Spinal cord (tissue), 9 donors: ENCODE measurements at regions not wholly inside any gene's neighbourhood (a gene's known extent, or its start where the extent isn't known, plus 50 kb on each side); places are given as distances from the start of the nearest gene placed in this dataset.
A peak's percentile ranks its signal among the peaks of the same experiment; 100 is the strongest.

Experiments used
- DNase-seq, 6 donors: peaks; one replicate each; pipeline versions ENCODE4 v3.0.0 to v3.0.0-alpha.2; 2013 to 2015; ENCODE audit warnings: low spot score in 6 of 6, low read depth in 4 of 6
- H3K27ac ChIP-seq: one replicate; pipeline ENCODE4 v1.5.1; 2013; ENCODE audit warnings: low read depth, low read length, control low read depth
- H3K27me3 ChIP-seq: one replicate; pipeline ENCODE4 v1.6.1; 2013; ENCODE audit warnings: low read length; ENCODE audit not compliant: control insufficient read depth, insufficient read depth
- H3K36me3 ChIP-seq: one replicate; pipeline ENCODE4 v1.6.1; 2013; ENCODE audit warnings: low read length; ENCODE audit not compliant: control insufficient read depth, insufficient read depth
- H3K4me1 ChIP-seq: one replicate; pipeline ENCODE4 v1.6.1; 2013; ENCODE audit warnings: low read length; ENCODE audit not compliant: control insufficient read depth, insufficient read depth
- H3K4me3 ChIP-seq: one replicate; pipeline ENCODE4 v1.5.1; 2013; ENCODE audit warnings: low read depth, low read length, control low read depth
- H3K9me3 ChIP-seq: one replicate; pipeline ENCODE4 v1.6.1; 2013; ENCODE audit warnings: low read length; ENCODE audit not compliant: control insufficient read depth, insufficient read depth
- WGBS: methylation state at CpG from one replicate; pipeline ENCODE4 v1.1.5; 2013; ENCODE audit warnings: missing lambda C conversion rate; ENCODE audit not compliant: insufficient coverage; 5-methylcytosine and 5-hydroxymethylcytosine counted together
- donor health status: healthy.

- no peak overlapping the region for H3K4me3 ChIP-seq
- no peaks in the 10 kb centered on the region for H3K27me3 ChIP-seq
- 78% methylated on average over 1 of the region's 8 CpGs for WGBS
- DNase-seq: no peak
- peaks cover 5% of the 10 kb centered on the region for H3K4me1 ChIP-seq
- H3K9me3 ChIP-seq: no peaks in the 10 kb centered on the region
- H3K27ac ChIP-seq: no peak overlapping the region
- H3K36me3 ChIP-seq: peaks cover 16% of the 10 kb centered on the region
Observed at GRCh38 chr17:63365366-63366240, 80.5 kb downstream of the CYB561 start.

DNA sequence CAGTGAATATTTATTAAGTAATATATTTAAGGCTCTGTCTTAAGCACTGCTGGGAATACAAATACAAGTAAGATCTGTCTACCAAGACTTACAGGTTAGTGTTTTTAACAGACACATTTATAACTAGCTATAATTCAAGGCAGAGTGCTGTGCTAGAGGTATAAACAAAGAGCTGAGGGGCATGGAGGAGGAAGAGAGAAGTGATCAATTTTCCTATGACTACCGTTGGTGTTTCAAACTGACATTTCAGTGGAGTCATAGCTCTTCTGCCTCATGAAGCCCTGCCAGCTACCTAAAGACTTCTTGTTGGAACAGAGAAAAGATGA lies 79.9 kb downstream of the CYB561 start:
- Histone ChIP-seq H3K36me3 (peaks cover 14% of the 10 kb centered on the region), H3K4me1 (peaks cover 5% of the 10 kb centered on the region), H3K4me3 (no peak overlapping the region), H3K27ac (no peak overlapping the region), H3K9me3 (no peaks in the 10 kb centered on the region), H3K27me3 (no peaks in the 10 kb centered on the region)
- no CpG with 5 or more reads among the region's 1 CpG for WGBS
- peak in 1 of 6 donors; percentile 67 for DNase-seq

DNA sequence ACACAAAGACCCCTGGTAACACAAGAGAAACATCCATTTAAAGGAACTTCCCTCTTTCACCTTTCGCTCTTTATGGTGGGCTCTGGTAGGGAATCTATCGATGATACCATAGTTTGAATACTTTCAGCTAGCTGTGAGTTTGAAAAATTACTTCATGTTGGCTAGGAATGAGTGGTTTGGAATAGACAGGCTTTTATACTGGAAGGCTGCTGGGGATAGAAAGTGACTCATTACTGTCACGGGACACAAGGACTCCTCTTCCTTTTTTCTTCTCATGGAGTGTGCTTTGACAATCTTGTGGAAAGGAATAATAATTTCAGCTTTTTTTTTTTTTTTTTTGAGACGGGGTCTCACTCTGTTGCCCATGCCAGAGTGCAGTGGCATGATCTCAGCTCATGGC lies 76.9 kb downstream of the CYB561 start:
- Histone ChIP-seq H3K4me3 (no peak overlapping the region), H3K4me1 (no peaks in the 10 kb centered on the region), H3K9me3 (no peaks in the 10 kb centered on the region), H3K27me3 (no peaks in the 10 kb centered on the region), H3K36me3 (peaks cover 2% of the 10 kb centered on the region), H3K27ac (no peak overlapping the region)
- no peak for DNase-seq
- WGBS: 83% methylated on average over 1 of the region's 4 CpGs

GRCh38 chr17:63370696-63371095 lies 75.4 kb downstream of the CYB561 start:
- Histone ChIP-seq H3K9me3 (no peaks in the 10 kb centered on the region), H3K4me3 (no peak overlapping the region), H3K36me3 (peaks cover 2% of the 10 kb centered on the region), H3K4me1 (no peaks in the 10 kb centered on the region), H3K27me3 (no peaks in the 10 kb centered on the region), H3K27ac (no peak overlapping the region)
- DNase-seq: no peak
- WGBS: 90% methylated on average over 2 of the region's 8 CpGs

DNA sequence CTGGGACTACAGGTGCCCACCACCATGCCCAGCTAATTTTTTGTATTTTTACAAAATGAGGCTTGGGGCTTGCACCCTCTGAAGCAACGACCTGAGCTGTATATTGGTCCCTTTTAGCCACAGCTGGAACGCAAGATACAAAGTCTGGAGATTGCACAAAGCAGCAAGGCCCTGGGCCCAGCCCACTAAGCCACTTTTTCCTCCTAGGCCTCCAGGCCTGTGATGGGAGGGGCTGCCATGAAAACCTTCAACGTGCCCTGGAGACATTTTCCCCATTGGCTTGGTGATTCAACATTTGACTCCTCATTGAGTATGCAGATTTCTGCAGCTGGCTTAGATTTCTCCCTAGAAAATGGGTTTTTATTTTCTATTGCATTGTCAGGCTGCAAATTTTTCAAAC lies 69.2 kb downstream of the CYB561 start:
- Histone ChIP-seq H3K4me3 (no peak overlapping the region), H3K27ac (no peak overlapping the region), H3K4me1 (no peaks in the 10 kb centered on the region), H3K27me3 (no peaks in the 10 kb centered on the region), H3K36me3 (peaks cover 5% of the 10 kb centered on the region), H3K9me3 (peaks cover 2% of the 10 kb centered on the region)
- DNase-seq: no peak
- 80% methylated on average over 1 of the region's 3 CpGs for WGBS

DNA sequence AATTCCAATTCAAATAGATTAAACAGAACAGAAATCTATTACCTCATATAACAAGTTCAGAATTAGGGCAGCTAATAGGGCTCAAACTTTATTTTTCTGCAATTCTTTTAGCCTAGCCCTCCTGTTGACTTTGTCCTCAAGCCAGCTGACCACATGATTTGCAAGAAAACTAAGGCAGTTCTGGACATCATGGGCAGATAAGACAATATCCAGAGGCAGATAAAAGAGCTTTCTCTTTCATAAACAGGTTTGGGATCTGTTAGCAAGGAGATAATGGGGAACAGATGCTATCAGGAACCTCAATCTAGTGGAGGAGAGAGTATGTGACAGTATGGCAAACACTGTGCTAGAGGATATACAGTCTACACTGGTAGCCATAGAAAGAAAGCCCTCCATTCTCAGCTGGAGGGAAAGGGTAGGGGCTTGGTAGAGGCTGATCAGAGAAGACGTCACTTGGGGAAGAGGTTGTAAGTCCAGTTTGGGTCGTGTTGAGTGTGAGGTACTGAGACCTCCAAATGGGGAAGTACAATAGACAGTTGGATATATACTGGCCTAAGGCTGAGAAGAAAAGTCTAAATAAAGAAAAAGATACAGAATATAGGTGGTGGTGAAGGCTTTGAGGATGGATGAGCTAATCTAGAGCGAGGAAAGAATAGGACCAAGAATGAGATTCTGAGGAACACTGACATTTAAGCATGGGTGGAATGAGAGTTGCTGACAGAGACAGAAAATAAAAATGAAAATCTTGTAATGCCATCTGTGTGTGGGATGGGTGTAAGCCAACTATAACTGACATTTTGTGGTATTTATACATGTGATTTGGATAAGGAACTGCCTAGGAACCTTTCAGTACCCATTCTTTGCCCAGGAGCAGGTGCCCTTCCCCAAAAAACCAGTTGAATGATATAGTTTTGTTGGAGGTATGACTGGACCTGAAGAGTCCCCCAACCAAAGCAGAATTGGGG lies 67.4 kb downstream of the CYB561 start:
- 95% methylated on average over 3 of the region's 3 CpGs for WGBS
- Histone ChIP-seq H3K27ac (no peak overlapping the region), H3K9me3 (peaks cover 2% of the 10 kb centered on the region), H3K4me1 (no peaks in the 10 kb centered on the region), H3K36me3 (peaks cover 5% of the 10 kb centered on the region), H3K27me3 (no peaks in the 10 kb centered on the region), H3K4me3 (no peak overlapping the region)
- DNase-seq: peak in 1 of 6 donors; percentile 56

DNA sequence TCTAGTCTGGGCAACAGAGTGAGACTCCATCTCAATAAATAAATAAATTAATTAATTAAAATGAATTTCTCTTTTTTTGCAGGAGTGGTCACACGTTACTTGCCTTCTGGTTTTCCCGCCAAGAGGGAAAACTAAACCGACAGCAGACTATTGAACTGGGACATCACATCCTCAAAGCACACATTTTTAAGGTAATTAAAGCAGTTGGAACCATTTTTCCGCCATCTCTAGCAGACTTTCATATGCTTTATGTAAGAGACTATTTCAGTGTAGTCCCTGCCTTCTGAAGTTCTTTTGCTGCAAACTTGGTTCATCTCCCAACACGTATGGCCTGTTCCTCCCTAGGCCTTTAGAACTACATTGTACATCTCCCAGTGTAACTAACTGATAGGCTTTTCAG lies 66.5 kb downstream of the CYB561 start:
- H3K4me3 ChIP-seq: no peak overlapping the region
- no peaks in the 10 kb centered on the region for H3K27me3 ChIP-seq
- H3K9me3 ChIP-seq: peaks cover 2% of the 10 kb centered on the region
- no peaks in the 10 kb centered on the region for H3K4me1 ChIP-seq
- H3K36me3 ChIP-seq: peaks cover 8% of the 10 kb centered on the region
- no CpG with 5 or more reads among the region's 5 CpGs for WGBS
- no peak overlapping the region for H3K27ac ChIP-seq
- peak in 1 of 6 donors; percentile 65 for DNase-seq

- WGBS: 80% methylated on average over 1 of the region's 4 CpGs
- peak in 1 of 6 donors; percentile 79 for DNase-seq
- no peak overlapping the region for H3K27ac ChIP-seq
- peaks cover 2% of the 10 kb centered on the region for H3K9me3 ChIP-seq
- H3K27me3 ChIP-seq: no peaks in the 10 kb centered on the region
- H3K36me3 ChIP-seq: peaks cover 6% of the 10 kb centered on the region
- H3K4me1 ChIP-seq: no peaks in the 10 kb centered on the region
- H3K4me3 ChIP-seq: no peak overlapping the region
Observed at GRCh38 chr17:63381101-63381729, 64.9 kb downstream of the CYB561 start.

DNA sequence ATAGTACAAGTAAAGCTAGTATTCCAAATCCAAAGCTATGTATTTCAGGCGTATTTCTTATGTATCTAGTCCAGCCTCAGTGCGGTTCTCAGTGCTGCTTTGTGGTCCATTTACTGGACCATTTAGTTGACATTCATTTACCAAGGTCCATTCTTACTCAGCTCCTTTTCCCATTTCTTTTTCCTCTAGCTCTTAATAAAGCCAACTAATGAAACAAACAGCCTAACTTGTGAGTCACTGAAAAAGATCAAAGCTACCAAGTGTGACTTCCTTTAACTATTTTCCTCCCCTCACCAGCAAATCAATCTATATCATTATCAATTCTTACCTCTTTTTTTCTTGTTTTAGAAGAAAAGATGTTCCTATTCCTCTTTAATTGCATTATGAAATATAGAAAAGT lies 64.0 kb downstream of the CYB561 start:
- Histone ChIP-seq H3K27me3 (no peaks in the 10 kb centered on the region), H3K4me1 (no peaks in the 10 kb centered on the region), H3K27ac (no peak overlapping the region), H3K9me3 (no peaks in the 10 kb centered on the region), H3K4me3 (no peak overlapping the region), H3K36me3 (peaks cover 3% of the 10 kb centered on the region)
- no peak for DNase-seq
- 90% methylated on average over 2 of the region's 2 CpGs for WGBS
